Caco-2 (cell line): ENCODE measurements at regions not wholly inside any gene's neighbourhood (a gene's known extent, or its start where the extent isn't known, plus 50 kb on each side); places are given as distances from the start of the nearest gene placed in this dataset.
"Not testable (repeated sequence)": the region's sequence is repeated elsewhere in the genome, so short reads cannot be mapped to it uniquely, and the experiment has no call there.

ENCODE experiments used
- BruUV-seq: library from RNA; stranded (reverse); fragments of 400-500 nt; replicated peaks from 2 replicates; lab custom pipeline; 2021; lab: Mats Ljungman, UMichigan
- CTCF ChIA-PET: fragments of 300-600 bp; sonication (Branson Sonifier 250); formaldehyde crosslinking; loops from one replicate; lab custom pipeline; 2022; ENCODE audit warnings: antibody characterized with exemption; lab: Charles Lee
- POLR2A ChIA-PET: fragments of 300-600 bp; sonication (Branson Sonifier 250); formaldehyde crosslinking; loops from one replicate; lab custom pipeline; 2022; ENCODE audit warnings: antibody characterized with exemption; lab: Charles Lee
- DNase-seq, 2 experiments: peaks; one replicate each; pipeline versions ENCODE4 v3.0.0 to v3.0.0-alpha.2; 2020 to 2022
- H3K27me3 ChIP-seq: replicated peaks from 2 replicates; pipeline ENCODE4 v1.6.0; 2011; ENCODE audit warnings: low read length; ENCODE audit not compliant: control insufficient read depth, insufficient read depth
- H3K36me3 ChIP-seq: 2 replicates; pipeline ENCODE4 v1.5.1; 2011; ENCODE audit warnings: low read length; ENCODE audit not compliant: control insufficient read depth, insufficient read depth
- H3K4me1 ChIP-seq: fragments of 250-450 bp; sonication (Bioruptor Pico); 2 replicates; pipeline ENCODE4 v1.5.1; 2020; ENCODE audit warnings: mild to moderate bottlenecking
- H3K4me3 ChIP-seq: 2 replicates; pipeline ENCODE4 v1.5.1; 2011; ENCODE audit warnings: low read depth, mild to moderate bottlenecking, control low read depth, low read length
- H3K9me3 ChIP-seq: fragments of 250-450 bp; sonication (Bioruptor Pico); 2 replicates; pipeline ENCODE4 v1.5.1; 2020; ENCODE audit warnings: mild to moderate bottlenecking, moderate library complexity
- H3K27ac Mint-ChIP-seq: one replicate; pipeline ENCODE4 v1.8.0; 2022; ENCODE audit warnings: mixed read lengths; ENCODE audit not compliant: unreplicated experiment
- H3K27me3 Mint-ChIP-seq: one replicate; pipeline ENCODE4 v1.8.0; 2022; ENCODE audit warnings: mixed read lengths; ENCODE audit not compliant: insufficient read depth, unreplicated experiment
- H3K36me3 Mint-ChIP-seq: one replicate; pipeline ENCODE4 v1.8.0; 2022; ENCODE audit warnings: mild to moderate bottlenecking, mixed read lengths; ENCODE audit not compliant: insufficient read depth, unreplicated experiment
- H3K4me1 Mint-ChIP-seq: one replicate; pipeline ENCODE4 v1.8.0; 2022; ENCODE audit warnings: low read depth, mixed read lengths; ENCODE audit not compliant: unreplicated experiment
- H3K4me3 Mint-ChIP-seq: one replicate; pipeline ENCODE4 v1.8.0; 2022; ENCODE audit warnings: mild to moderate bottlenecking, moderate library complexity, mixed read lengths; ENCODE audit not compliant: unreplicated experiment
- H3K9me3 Mint-ChIP-seq: one replicate; pipeline ENCODE4 v1.8.0; 2022; ENCODE audit warnings: mixed read lengths; ENCODE audit not compliant: unreplicated experiment
- intact Hi-C: fragments of 100-400 bp; cut with micrococcal nuclease; formaldehyde crosslinking; loops from one replicate; pipeline ENCODE4 v1.10.0; 2022; ENCODE audit not compliant: unreplicated experiment
- TF ChIP-seq, protein P1 (sequence below), 2 experiments: fragments of 200-600 bp in 1 of 2; IDR thresholded peaks; 1 replicate in 1 of 2; 2 replicates in 1 of 2; pipeline versions ENCODE4 v1.5.1 to v1.8.0; 2011 to 2022; ENCODE audit warnings: antibody characterized with exemption in 1 of 2, control low read depth in 1 of 2, inconsistent platforms in 1 of 2, low read depth in 1 of 2, low read length in 1 of 2, mild to moderate bottlenecking in 1 of 2, moderate library complexity in 1 of 2; ENCODE audit not compliant: insufficient read depth in 1 of 2, severe bottlenecking in 1 of 2, unreplicated experiment in 1 of 2

DNA sequence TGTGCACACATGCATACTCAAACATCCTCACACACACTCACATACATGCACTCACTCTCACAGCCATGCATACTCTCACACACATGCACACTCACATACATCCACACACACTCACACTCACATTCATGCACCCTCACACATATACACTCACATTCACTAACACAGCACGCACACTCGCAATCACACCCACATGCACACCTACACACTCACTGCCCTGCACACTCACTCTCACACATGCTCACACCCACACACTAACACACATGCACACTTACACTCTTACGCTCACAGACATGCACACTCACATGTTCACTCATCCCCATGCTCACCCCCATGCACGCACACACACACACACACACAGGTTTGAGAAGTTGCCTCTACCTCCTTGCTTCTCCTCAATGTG is 63.2 kb upstream of the SFSWAP start:
- no peak for DNase-seq
- H3K36me3 Mint-ChIP-seq = no peaks in the 10 kb centered on the region
- H3K4me1 ChIP-seq = no peaks in the 10 kb centered on the region
- no peaks in the 10 kb centered on the region for H3K4me1 Mint-ChIP-seq
- peaks cover 24% of the 10 kb centered on the region for H3K27me3 Mint-ChIP-seq
- H3K36me3 ChIP-seq = no peaks in the 10 kb centered on the region
- BruUV-seq = no TSS peak
- H3K4me3 Mint-ChIP-seq = no peak overlapping the region
- intact Hi-C loops = no loop called here
- no peaks in the 10 kb centered on the region for H3K27me3 ChIP-seq
- ChIA-PET POLR2A (no interaction called here), CTCF (no interaction called here)
- H3K27ac Mint-ChIP-seq = no peak overlapping the region
- H3K9me3 ChIP-seq = no peaks in the 10 kb centered on the region
- TF ChIP-seq, protein P1, sequence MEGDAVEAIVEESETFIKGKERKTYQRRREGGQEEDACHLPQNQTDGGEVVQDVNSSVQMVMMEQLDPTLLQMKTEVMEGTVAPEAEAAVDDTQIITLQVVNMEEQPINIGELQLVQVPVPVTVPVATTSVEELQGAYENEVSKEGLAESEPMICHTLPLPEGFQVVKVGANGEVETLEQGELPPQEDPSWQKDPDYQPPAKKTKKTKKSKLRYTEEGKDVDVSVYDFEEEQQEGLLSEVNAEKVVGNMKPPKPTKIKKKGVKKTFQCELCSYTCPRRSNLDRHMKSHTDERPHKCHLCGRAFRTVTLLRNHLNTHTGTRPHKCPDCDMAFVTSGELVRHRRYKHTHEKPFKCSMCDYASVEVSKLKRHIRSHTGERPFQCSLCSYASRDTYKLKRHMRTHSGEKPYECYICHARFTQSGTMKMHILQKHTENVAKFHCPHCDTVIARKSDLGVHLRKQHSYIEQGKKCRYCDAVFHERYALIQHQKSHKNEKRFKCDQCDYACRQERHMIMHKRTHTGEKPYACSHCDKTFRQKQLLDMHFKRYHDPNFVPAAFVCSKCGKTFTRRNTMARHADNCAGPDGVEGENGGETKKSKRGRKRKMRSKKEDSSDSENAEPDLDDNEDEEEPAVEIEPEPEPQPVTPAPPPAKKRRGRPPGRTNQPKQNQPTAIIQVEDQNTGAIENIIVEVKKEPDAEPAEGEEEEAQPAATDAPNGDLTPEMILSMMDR (IDR thresholded peaks at IDR 0.05; ENCODE audit: insufficient read depth in 1 of 2, low read depth in 1 of 2, low read length in 1 of 2, severe bottlenecking in 1 of 2, unreplicated experiment in 1 of 2) = no peak
- H3K4me3 ChIP-seq = no peak overlapping the region
- peaks cover 9% of the 10 kb centered on the region for H3K9me3 Mint-ChIP-seq

DNA sequence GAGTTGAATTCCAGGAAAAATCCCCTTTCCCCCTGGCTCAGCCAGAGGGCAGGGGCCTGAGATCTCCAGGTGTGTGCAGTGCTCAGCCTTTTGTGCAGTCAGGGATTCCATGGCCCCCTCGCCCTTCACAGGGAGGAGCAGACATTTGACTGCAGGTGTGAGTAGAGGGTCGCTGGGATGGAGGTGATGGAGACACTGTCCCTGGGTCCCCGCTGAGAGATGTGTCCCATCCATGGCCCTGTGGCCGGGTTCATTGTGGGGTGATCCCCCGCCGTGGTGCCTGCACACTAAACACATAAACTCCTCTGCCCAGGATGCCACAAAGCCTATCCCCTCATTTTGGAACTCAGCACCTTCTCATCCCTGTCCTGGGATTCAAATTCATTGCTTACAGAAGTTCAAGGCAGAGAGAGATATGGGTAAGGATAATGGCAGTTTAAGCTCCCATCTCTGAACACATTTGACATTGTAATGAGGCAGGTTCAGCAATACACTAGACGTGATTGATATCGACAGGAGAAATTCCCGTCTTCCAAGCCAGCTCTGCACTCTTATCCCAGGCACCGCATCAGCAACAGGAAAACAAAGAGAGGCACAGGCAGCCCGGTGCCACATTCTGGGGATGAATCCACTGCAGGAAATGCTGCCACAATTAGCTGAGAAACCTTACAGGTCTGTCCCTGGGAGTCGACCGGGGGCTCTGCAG is 55.3 kb upstream of the SFSWAP start:
- intact Hi-C loops, POLR2A ChIA-PET, H3K27ac Mint-ChIP-seq, H3K27me3 ChIP-seq, H3K36me3 ChIP-seq, H3K4me1 Mint-ChIP-seq, H3K4me3 ChIP-seq, H3K36me3 Mint-ChIP-seq, CTCF ChIA-PET, DNase-seq, H3K9me3 ChIP-seq, H3K9me3 Mint-ChIP-seq, H3K4me1 ChIP-seq, H3K4me3 Mint-ChIP-seq, BruUV-seq: not testable (repeated sequence)
- H3K27me3 Mint-ChIP-seq = peaks cover 14% of the 10 kb centered on the region

DNA sequence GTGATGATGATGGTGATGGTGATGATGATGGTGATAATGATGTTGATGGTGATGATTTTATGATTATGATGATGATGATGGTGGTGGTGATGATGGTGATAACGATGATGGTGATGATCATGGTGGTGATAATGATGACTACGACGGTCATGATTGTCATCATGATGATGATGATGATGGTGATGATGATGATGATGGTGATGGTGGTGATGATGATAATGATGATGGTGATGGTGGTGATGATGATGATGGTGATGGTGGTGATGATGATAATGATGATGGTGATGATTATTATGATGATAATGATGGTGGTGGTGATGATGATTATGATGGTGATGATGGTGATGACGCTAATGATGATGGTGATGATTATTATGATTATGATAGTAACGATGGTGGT is 54.1 kb upstream of the SFSWAP start:
- intact Hi-C loops, H3K9me3 Mint-ChIP-seq: not testable (repeated sequence)

DNA sequence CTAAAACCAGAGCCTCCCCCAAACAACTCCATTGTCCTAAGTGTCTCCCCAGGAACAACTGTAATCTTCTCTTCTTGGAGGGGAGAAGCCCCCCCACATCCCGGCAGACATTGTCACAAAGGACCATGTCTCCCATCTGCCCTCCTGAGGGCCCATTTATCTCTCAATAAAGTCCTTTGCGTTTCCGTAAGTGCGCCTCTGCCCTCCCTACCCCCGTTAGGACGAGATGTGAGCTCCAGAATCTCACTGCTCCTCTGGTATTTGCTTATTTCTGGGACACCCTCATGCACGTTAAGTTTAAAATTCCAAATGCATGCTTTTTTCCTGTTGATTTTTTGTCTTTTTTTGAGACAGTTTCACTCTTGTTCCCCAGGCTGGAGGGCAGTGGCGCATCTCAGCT is 52.3 kb upstream of the SFSWAP start:
- H3K9me3 ChIP-seq, H3K27me3 Mint-ChIP-seq, intact Hi-C loops, CTCF ChIA-PET, H3K4me1 Mint-ChIP-seq, H3K27ac Mint-ChIP-seq, H3K36me3 Mint-ChIP-seq, H3K9me3 Mint-ChIP-seq, POLR2A ChIA-PET, H3K36me3 ChIP-seq, H3K4me3 ChIP-seq, H3K4me3 Mint-ChIP-seq, H3K4me1 ChIP-seq, BruUV-seq, H3K27me3 ChIP-seq, DNase-seq: not testable (repeated sequence)

More for the DNA sequence above, 54.1 kb upstream of the SFSWAP start:
- H3K36me3 ChIP-seq, CTCF ChIA-PET, H3K4me1 ChIP-seq, BruUV-seq, H3K27me3 Mint-ChIP-seq, H3K4me3 Mint-ChIP-seq, H3K4me3 ChIP-seq, H3K4me1 Mint-ChIP-seq, H3K9me3 ChIP-seq, H3K27ac Mint-ChIP-seq, POLR2A ChIA-PET, H3K27me3 ChIP-seq, H3K36me3 Mint-ChIP-seq, DNase-seq: not testable (repeated sequence)

DNA sequence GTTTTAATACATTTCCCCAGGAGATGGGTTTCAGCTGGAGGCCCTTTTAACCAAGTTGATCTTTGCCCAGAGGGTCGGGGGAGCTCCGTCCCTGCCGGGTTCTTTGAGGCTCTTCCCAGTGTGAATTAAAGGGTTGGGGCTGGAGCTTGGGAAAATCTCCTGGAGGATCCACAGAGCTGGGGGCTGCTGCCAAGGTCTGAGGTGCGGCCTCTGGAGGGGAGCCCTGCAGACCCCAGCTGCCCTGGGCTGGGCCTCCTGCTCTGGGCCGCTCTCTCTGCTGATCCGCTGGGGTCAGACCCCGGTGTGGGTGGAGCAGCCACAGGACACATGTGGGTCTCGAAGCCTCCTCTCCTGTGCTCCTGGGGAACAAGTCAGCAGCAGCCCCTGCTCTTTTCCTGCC is 51.4 kb upstream of the SFSWAP start:
- H3K4me3 ChIP-seq, H3K4me1 Mint-ChIP-seq, H3K4me1 ChIP-seq, CTCF ChIA-PET, H3K9me3 ChIP-seq, intact Hi-C loops, H3K36me3 ChIP-seq, H3K27me3 ChIP-seq, DNase-seq, POLR2A ChIA-PET, H3K9me3 Mint-ChIP-seq, BruUV-seq, H3K36me3 Mint-ChIP-seq, H3K27me3 Mint-ChIP-seq, H3K27ac Mint-ChIP-seq, H3K4me3 Mint-ChIP-seq: not testable (repeated sequence)

DNA sequence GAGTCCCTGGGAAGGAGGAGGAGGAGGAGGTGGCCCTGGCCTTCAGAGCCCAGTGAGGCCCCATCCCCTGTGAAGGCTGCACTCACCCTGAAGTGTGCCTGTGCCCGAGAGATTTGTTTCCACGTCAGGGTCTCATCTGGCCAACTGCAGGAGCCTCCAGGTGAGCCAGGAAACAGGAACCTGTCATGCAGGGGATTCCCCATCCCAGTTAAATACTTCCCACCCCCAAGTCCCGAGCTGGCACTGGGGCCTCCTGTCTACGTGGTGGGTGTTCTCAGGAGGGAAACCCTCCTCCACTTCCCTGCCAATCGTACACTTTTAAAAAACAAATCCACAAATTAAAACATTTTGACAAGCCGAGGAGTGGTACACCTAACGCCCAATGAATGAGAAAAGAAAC is 50.9 kb upstream of the SFSWAP start:
- H3K4me3 ChIP-seq, H3K36me3 ChIP-seq, H3K4me1 Mint-ChIP-seq, H3K27me3 ChIP-seq, H3K27ac Mint-ChIP-seq, H3K27me3 Mint-ChIP-seq, BruUV-seq, DNase-seq, H3K4me1 ChIP-seq, POLR2A ChIA-PET, CTCF ChIA-PET, H3K4me3 Mint-ChIP-seq, H3K9me3 ChIP-seq, H3K9me3 Mint-ChIP-seq, H3K36me3 Mint-ChIP-seq: not testable (repeated sequence)
- intact Hi-C loops = loop anchor here (10.0 kb wide), 1 partner anchor 365 kb away; no protein-coding TSS in a partner anchor
